IPS-20b (cell line): ENCODE measurements at regions not wholly inside any gene's neighbourhood (a gene's known extent, or its start where the extent isn't known, plus 50 kb on each side); places are given as distances from the start of the nearest gene placed in this dataset.

Experiments
- H3K27ac ChIP-seq: one replicate; pipeline ENCODE4 v1.5.1; 2013; ENCODE audit warnings: low read length
- H3K27me3 ChIP-seq: 2 replicates; pipeline ENCODE4 v1.6.1; 2013; ENCODE audit warnings: mild to moderate bottlenecking, low read length, inconsistent platforms; ENCODE audit not compliant: insufficient read depth
- H3K36me3 ChIP-seq: 2 replicates; pipeline ENCODE4 v1.6.1; 2013; ENCODE audit warnings: low read depth, mild to moderate bottlenecking, inconsistent platforms, low read length, moderate library complexity; ENCODE audit not compliant: insufficient read depth
- H3K4me1 ChIP-seq: 2 replicates; pipeline ENCODE4 v1.6.1; 2013; ENCODE audit warnings: mild to moderate bottlenecking, control low read depth, inconsistent platforms, low read length, moderate library complexity; ENCODE audit not compliant: insufficient read depth
- H3K4me3 ChIP-seq: 2 replicates; pipeline ENCODE4 v1.5.1; 2013; ENCODE audit warnings: mild to moderate bottlenecking, low read length, inconsistent platforms
- H3K9ac ChIP-seq: 2 replicates; pipeline ENCODE4 v1.6.1; 2013; ENCODE audit warnings: low read depth, mild to moderate bottlenecking, inconsistent platforms, low read length, moderate library complexity
- H3K9me3 ChIP-seq: 2 replicates; pipeline ENCODE4 v1.6.1; 2013; ENCODE audit warnings: mild to moderate bottlenecking, low read depth, low read length, inconsistent platforms; ENCODE audit not compliant: insufficient read depth

GRCh38 chr15:77764095-77764494, 131.4 kb upstream of the LINGO1 start:
- Histone ChIP-seq H3K4me3 (no peak overlapping the region), H3K9ac (no peak overlapping the region), H3K36me3 (no peaks in the 10 kb centered on the region), H3K27me3 (no peaks in the 10 kb centered on the region; the same call in 1 of the 2 replicates), H3K4me1 (peaks cover 6% of the 10 kb centered on the region), H3K27ac (no peak overlapping the region), H3K9me3 (no peaks in the 10 kb centered on the region)

DNA sequence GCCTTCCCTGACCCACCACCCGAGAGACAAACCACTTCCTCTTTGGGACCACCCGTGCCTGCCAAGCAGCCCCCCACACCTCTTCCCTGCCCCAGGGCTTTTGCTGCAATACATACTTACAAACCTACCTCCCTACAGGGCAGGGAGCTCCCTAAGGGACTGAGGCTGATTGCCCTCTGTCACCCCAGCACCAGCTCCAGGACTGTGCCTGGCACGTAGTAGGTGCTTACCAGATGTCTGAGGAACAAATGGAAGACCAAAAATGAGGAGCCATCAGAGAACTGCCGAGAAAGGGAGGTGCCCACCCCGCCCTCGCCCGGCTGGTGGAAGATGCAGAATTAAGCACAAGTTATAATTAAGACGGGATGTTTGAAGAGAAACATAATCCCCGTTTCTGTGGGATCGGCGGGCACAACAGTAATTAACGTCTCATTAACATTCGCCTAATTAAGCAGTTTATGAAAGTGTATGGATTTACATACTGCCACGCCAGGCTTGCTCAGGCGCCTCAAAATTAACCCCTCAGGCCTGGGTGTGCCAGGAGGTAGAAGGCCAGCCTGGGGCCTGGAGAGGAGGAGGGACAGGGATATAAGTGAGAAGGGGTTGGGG, 130.1 kb upstream of the LINGO1 start:
- no peak overlapping the region for H3K9ac ChIP-seq
- no peak overlapping the region for H3K4me3 ChIP-seq
- H3K27ac ChIP-seq = no peak overlapping the region
- no peaks in the 10 kb centered on the region for H3K36me3 ChIP-seq
- peaks cover 5% of the 10 kb centered on the region for H3K4me1 ChIP-seq
- no peaks in the 10 kb centered on the region for H3K9me3 ChIP-seq
- no peaks in the 10 kb centered on the region; the same call in 1 of the 2 replicates for H3K27me3 ChIP-seq

DNA sequence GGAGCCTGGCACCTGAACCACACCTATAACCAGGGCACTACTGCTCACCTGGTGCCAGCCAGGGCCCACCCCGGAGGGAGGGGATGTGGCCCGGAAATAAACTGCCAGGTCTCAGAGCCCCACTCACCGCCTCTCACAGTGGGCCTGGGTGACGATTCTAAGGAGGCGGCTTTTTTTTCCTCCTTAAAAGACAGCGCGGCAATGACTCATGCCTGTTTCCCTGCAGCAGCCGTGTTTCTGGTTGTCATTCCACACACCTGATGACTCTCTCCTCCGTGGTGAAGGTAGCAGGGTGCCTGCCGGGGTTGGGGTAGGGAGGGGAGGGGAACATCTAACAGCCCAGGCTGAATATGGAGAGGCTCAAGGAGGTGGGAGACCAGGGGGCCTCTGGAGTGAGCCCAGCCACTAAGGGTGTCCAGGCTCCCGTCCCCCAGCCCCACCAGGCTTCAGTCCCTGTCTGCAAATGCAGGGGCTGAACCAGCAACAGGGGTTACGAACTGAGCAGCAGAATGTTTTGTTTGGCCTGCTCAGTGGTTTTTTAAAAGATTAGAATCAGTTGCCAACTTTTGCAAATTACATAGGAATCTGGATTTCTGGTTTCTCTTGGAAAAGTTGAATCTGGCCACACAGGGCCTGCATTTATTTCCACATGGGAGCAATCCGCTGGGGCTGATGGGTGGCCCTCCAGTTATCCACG, 127.3 kb upstream of the LINGO1 start:
- H3K4me3 ChIP-seq = no peak overlapping the region
- no peak overlapping the region for H3K27ac ChIP-seq
- H3K9ac ChIP-seq = no peak overlapping the region
- peaks cover 3% of the 10 kb centered on the region; the same call in 1 of the 2 replicates for H3K4me1 ChIP-seq
- no peaks in the 10 kb centered on the region; the same call in 1 of the 2 replicates for H3K27me3 ChIP-seq
- H3K36me3 ChIP-seq = no peaks in the 10 kb centered on the region
- no peaks in the 10 kb centered on the region for H3K9me3 ChIP-seq

DNA sequence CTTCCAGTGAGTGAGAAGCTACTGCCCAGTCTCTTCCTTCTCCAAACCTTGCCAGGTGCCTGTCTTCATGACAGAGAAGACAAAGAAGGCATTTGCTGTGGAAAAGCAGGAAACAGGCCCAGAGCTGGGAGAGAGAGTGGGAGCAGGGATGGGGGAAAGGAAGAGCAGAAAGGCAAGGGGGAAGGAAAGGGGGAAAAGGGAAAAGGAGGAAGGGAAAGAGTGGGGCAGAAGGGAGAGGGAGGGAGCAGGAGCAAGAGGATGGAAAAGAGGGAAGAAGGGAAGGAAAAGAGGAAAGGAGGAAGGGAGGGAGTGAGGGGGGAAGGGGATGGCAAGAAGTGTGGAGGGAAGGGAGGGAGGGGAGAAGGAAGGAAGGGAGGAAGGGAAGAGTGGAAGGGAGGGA, 121.2 kb upstream of the LINGO1 start:
- peaks cover 40% of the 10 kb centered on the region for H3K27me3 ChIP-seq

DNA sequence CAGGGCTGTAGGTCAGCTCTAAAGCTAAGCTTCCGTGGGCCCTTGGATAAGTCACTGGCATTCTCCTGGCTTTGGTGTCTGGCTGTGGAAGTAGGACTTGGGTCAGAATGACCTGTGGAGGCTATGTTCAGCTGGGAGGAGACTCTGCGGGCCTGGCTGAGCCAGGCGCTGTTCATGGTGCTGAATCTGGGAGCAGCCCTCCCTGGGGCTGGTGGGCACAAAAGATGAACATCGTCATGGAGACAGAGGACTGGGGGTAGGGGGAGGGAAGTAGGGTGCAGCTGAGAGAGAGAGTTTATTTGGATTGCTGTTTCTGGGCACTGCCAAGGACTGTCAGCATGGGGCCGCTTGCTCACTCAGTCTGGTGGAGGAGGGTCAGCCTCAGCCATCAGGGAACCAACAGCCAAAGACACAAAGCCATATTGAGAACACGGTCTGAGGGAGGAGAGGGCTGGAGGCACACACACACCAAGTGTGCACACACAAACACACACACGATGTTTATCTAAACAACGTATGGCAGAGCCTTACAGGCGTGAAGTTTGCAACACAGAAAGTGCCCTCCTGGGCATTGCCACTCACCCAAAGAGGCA, 120.7 kb upstream of the LINGO1 start:
- Histone ChIP-seq H3K36me3 (no peaks in the 10 kb centered on the region), H3K9me3 (no peaks in the 10 kb centered on the region), H3K27ac (no peak overlapping the region), H3K4me1 (no peaks in the 10 kb centered on the region; the same call in 1 of the 2 replicates), H3K9ac (no peak overlapping the region), H3K27me3 (peaks cover 40% of the 10 kb centered on the region), H3K4me3 (no peak overlapping the region)

More for the DNA sequence above, 121.2 kb upstream of the LINGO1 start:
- H3K9me3 ChIP-seq = no peaks in the 10 kb centered on the region
- no peak overlapping the region for H3K27ac ChIP-seq
- no peak overlapping the region for H3K9ac ChIP-seq
- no peaks in the 10 kb centered on the region; the same call in 1 of the 2 replicates for H3K4me1 ChIP-seq
- H3K36me3 ChIP-seq = no peaks in the 10 kb centered on the region
- H3K4me3 ChIP-seq = no peak overlapping the region

GRCh38 chr15:77749998-77750540, 117.4 kb upstream of the LINGO1 start:
- no peaks in the 10 kb centered on the region for H3K9me3 ChIP-seq
- no peak overlapping the region for H3K27ac ChIP-seq
- H3K9ac ChIP-seq = no peak overlapping the region
- H3K36me3 ChIP-seq = no peaks in the 10 kb centered on the region
- peaks cover 40% of the 10 kb centered on the region for H3K27me3 ChIP-seq
- no peak overlapping the region for H3K4me3 ChIP-seq
- H3K4me1 ChIP-seq = peaks cover 9% of the 10 kb centered on the region; the same call in 1 of the 2 replicates

GRCh38 chr15:77749236-77749997, 116.7 kb upstream of the LINGO1 start:
- Histone ChIP-seq H3K27ac (no peak overlapping the region), H3K27me3 (peaks cover 40% of the 10 kb centered on the region), H3K9me3 (no peaks in the 10 kb centered on the region), H3K4me1 (peaks cover 9% of the 10 kb centered on the region; the same call in 1 of the 2 replicates), H3K36me3 (no peaks in the 10 kb centered on the region), H3K4me3 (no peak overlapping the region), H3K9ac (no peak overlapping the region)

GRCh38 chr15:77748078-77749064, 115.7 kb upstream of the LINGO1 start:
- Histone ChIP-seq H3K4me1 (peaks cover 9% of the 10 kb centered on the region; the same call in 1 of the 2 replicates), H3K27me3 (peaks cover 37% of the 10 kb centered on the region), H3K9me3 (no peaks in the 10 kb centered on the region), H3K4me3 (no peak overlapping the region), H3K36me3 (no peaks in the 10 kb centered on the region), H3K9ac (no peak overlapping the region), H3K27ac (no peak overlapping the region)

DNA sequence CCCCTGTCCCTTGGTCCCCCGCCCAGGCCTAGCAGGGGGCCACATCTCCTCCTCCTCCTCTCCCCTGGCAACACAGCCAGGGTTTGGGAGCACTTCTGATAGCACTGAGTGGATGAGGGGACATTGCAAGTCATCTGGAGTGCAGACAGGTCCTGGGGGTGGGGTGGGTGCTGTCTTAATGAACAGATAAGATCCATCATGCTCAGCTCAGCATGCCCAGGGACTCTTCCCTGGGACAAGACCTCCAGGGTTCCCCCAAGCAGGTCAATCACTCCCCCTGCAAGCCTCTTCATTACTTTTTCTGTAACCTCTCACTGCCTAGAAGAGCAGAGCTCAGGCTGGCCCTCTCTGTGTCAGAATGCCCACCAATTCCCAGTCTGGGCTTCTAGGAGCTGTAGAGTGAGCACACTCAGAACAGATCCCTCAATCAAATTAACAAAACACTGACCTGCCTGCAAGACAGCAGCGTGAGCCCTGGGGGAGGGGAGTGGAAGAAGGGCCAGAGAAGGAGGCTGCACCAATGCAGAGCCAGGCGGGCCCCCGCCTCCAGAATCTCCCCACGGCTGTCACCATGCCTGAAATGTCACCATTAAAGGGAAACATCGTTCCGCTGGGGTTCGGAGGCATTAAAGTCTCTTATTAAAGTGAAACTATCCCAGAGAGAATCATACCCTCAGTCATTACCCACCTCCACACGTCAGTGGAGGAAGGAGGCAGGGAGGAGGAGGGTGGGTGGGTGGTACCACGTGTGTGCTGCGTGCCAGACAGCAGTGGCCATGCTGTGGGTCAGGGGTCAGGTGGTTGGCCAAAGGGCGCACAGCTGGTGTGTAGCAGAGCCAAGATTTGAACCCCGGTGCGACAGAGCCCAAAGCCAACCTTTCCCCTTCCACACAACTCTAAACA, 114.7 kb upstream of the LINGO1 start:
- no peaks in the 10 kb centered on the region for H3K36me3 ChIP-seq
- peaks cover 9% of the 10 kb centered on the region; the same call in 1 of the 2 replicates for H3K4me1 ChIP-seq
- H3K27ac ChIP-seq = no peak overlapping the region
- H3K9ac ChIP-seq = no peak overlapping the region
- H3K4me3 ChIP-seq = no peak overlapping the region; the same call in 1 of the 2 replicates
- peaks cover 30% of the 10 kb centered on the region for H3K27me3 ChIP-seq
- H3K9me3 ChIP-seq = no peaks in the 10 kb centered on the region
